Adrenal gland (tissue), 9 donors: ENCODE measurements at regions not wholly inside any gene's neighbourhood (a gene's known extent, or its start where the extent isn't known, plus 50 kb on each side); places are given as distances from the start of the nearest gene placed in this dataset.
A peak's percentile ranks its signal among the peaks of the same experiment; 100 is the strongest.

ENCODE experiments used
- DNase-seq, 7 donors: peaks; one replicate each; pipeline ENCODE4 v3.0.0-alpha.2; 2019 to 2020
- H3K27ac ChIP-seq, 5 donors: fragments of 200-600 bp; sonication (generic) in 4 of 5; 1 replicate in 3 of 5; 2 replicates in 2 of 5; pipeline versions ENCODE4 v1.5.1 to v1.8.0; 2016 to 2020; ENCODE audit warnings: mild to moderate bottlenecking in 1 of 5
- H3K27me3 ChIP-seq: fragments of 200-600 bp; 2 replicates; pipeline ENCODE4 v1.8.0; 2021
- H3K36me3 ChIP-seq, 2 donors: fragments of 200-600 bp; replicated peaks in 1 of 2; 1 replicate in 1 of 2; 2 replicates in 1 of 2; pipeline versions ENCODE4 v1.5.1 to v1.8.0; 2018 to 2022
- H3K4me1 ChIP-seq, 2 donors: fragments of 200-600 bp; replicated peaks in 1 of 2; 1 replicate in 1 of 2; 2 replicates in 1 of 2; pipeline versions ENCODE4 v1.5.1 to v1.8.0; 2018 to 2021
- H3K4me3 ChIP-seq, 4 donors: fragments of 200-600 bp; sonication (generic) in 3 of 4; one replicate each; pipeline ENCODE4 v1.5.1; 2016 to 2018
- H3K9me3 ChIP-seq, 3 donors: fragments of 200-600 bp; sonication (generic) in 1 of 3; replicated peaks in 1 of 3; 1 replicate in 2 of 3; 2 replicates in 1 of 3; pipeline versions ENCODE4 v1.5.1 to v1.8.0; 2016 to 2021
- POLR2A ChIP-seq, 2 donors: fragments of 450-650 bp; IDR thresholded peaks; one replicate each; pipeline ENCODE4 v1.6.1; 2017; ENCODE audit warnings: antibody characterized with exemption in 2 of 2, mild to moderate bottlenecking in 2 of 2, moderate library complexity in 1 of 2
- WGBS, 4 donors: extraction: QIAGEN DNeasy Blood & Tissue Kit in 2 of 4; methylation state at CpG; one replicate each; pipeline versions ENCODE4 v1.1.5 to v1.1.7; 2013 to 2017; 5-methylcytosine and 5-hydroxymethylcytosine counted together
- intact Hi-C, 2 donors: fragments of 100-400 bp; cut with DNase I; formaldehyde crosslinking; loops; one replicate each; pipeline versions ENCODE4 v1.14.1 to v1.15.0; 2022 to 2023
- TF ChIP-seq, protein P1 (sequence below), 6 experiments: fragments of 450-650 bp in 4 of 6; fragments of 200-600 bp in 2 of 6; sonication (generic) in 1 of 6; IDR thresholded peaks; 1 replicate in 5 of 6; 2 replicates in 1 of 6; pipeline versions ENCODE4 v1.5.1 to v1.8.0; 2016 to 2021; ENCODE audit warnings: antibody characterized with exemption in 6 of 6, mild to moderate bottlenecking in 2 of 6, moderate library complexity in 1 of 6
- donor health status: healthy with polysubstance abuse.
- donor health status: Bipolar disorder and iron deficiency.
- donor health status: DM: yes; HTN: yes; CAD: no.
- donor health status: DM: no; HTN: no; CAD: no.
- donor health status: DM: no; HTN: no; CAD: no.

DNA sequence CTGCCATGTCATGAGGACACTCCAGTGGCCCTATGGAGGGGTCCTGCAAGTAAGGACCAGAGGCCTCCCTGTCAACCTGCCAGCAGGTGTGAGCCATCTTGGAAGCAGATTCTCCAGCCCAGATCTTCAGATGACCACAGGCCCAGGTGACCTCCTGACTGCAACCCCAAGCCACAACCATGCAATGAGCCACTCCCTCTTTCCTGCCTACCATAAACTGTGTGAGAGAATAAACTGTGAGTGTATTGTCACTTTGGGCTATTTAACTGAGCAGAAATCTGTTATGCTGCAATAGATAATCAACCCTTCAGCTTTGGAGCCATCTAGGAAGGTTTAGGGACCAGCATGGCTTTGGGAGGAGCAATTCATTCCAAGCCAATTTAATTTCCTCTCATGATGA, 367.9 kb downstream of the SHQ1 start:
- no peak for DNase-seq
- Histone ChIP-seq H3K27ac (no peak overlapping the region), H3K27me3 (no peaks in the 10 kb centered on the region), H3K4me1 (peaks cover 4 to 15% of the 10 kb centered on the region in 2 donors), H3K9me3 (no peaks in the 10 kb centered on the region), H3K36me3 (no peaks in the 10 kb centered on the region), H3K4me3 (no peak overlapping the region)
- intact Hi-C loops = no loop called here
- TF ChIP-seq, protein P1, sequence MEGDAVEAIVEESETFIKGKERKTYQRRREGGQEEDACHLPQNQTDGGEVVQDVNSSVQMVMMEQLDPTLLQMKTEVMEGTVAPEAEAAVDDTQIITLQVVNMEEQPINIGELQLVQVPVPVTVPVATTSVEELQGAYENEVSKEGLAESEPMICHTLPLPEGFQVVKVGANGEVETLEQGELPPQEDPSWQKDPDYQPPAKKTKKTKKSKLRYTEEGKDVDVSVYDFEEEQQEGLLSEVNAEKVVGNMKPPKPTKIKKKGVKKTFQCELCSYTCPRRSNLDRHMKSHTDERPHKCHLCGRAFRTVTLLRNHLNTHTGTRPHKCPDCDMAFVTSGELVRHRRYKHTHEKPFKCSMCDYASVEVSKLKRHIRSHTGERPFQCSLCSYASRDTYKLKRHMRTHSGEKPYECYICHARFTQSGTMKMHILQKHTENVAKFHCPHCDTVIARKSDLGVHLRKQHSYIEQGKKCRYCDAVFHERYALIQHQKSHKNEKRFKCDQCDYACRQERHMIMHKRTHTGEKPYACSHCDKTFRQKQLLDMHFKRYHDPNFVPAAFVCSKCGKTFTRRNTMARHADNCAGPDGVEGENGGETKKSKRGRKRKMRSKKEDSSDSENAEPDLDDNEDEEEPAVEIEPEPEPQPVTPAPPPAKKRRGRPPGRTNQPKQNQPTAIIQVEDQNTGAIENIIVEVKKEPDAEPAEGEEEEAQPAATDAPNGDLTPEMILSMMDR (IDR thresholded peaks at IDR 0.05) = no peak
- no peak for TF ChIP-seq POLR2A (IDR thresholded peaks at IDR 0.05)

DNA sequence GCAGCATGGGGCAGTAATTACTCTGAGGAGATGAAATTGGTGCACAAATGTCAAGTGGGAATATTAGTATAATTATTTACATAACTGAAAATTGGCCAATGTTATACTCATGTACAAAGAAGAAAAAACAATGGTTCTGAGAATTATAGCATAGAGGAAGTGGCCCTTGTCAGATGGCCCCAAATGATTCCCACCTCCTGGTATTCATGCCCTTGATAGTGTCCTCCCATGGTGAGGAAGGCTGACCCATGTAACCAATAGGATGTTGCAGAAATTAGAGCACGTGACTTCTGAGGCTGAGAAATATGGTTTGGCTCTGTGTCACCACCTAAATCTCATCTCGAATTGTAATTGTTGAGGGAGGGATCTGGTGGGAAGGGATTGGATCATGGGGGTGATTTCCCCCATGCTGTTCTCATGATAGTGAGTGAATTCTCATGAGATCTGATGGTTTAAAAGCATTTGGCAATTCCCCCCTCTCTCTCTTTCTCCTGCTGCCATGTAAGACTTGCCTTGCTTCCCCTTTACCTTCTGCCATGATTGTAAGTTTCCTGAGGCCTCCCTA, 368.5 kb downstream of the SHQ1 start:
- TF ChIP-seq, protein P1 (IDR thresholded peaks at IDR 0.05) = no peak
- TF ChIP-seq POLR2A (IDR thresholded peaks at IDR 0.05) = no peak
- no peaks in the 10 kb centered on the region for H3K27me3 ChIP-seq
- H3K4me1 ChIP-seq = peaks cover 4 to 15% of the 10 kb centered on the region in 2 donors
- intact Hi-C loops = no loop called here
- DNase-seq = no peak
- no peaks in the 10 kb centered on the region for H3K9me3 ChIP-seq
- no peak overlapping the region for H3K4me3 ChIP-seq
- H3K27ac ChIP-seq = no peak overlapping the region
- WGBS, 4 donors = 88 to 100% (median 96%) methylated on average over 1 to 2 of the region's 2 CpGs
- no peaks in the 10 kb centered on the region for H3K36me3 ChIP-seq

DNA sequence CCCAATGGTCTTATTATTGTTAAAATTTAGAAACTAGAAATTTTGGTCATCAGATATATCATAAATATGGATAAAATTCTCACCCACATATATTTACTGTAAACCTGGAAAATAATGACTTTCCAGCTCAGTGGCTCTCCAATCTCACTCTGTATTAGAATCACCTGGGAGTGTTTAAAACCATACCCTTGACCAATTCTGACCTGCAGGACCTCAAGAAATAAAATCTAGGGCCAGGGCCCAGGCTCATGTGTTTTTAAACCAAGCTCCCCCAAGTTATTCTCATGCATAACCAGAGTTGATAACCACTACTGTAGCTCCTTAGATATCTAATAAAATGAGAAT, 372.1 kb downstream of the SHQ1 start:
- Histone ChIP-seq H3K36me3 (no peaks in the 10 kb centered on the region), H3K4me3 (no peak overlapping the region), H3K27ac (no peak overlapping the region), H3K4me1 (no peaks in the 10 kb centered on the region), H3K9me3 (no peaks in the 10 kb centered on the region), H3K27me3 (no peaks in the 10 kb centered on the region)
- intact Hi-C loops = no loop called here
- DNase-seq = no peak
- TF ChIP-seq, protein P1 (IDR thresholded peaks at IDR 0.05) = no peak
- TF ChIP-seq POLR2A (IDR thresholded peaks at IDR 0.05) = no peak

DNA sequence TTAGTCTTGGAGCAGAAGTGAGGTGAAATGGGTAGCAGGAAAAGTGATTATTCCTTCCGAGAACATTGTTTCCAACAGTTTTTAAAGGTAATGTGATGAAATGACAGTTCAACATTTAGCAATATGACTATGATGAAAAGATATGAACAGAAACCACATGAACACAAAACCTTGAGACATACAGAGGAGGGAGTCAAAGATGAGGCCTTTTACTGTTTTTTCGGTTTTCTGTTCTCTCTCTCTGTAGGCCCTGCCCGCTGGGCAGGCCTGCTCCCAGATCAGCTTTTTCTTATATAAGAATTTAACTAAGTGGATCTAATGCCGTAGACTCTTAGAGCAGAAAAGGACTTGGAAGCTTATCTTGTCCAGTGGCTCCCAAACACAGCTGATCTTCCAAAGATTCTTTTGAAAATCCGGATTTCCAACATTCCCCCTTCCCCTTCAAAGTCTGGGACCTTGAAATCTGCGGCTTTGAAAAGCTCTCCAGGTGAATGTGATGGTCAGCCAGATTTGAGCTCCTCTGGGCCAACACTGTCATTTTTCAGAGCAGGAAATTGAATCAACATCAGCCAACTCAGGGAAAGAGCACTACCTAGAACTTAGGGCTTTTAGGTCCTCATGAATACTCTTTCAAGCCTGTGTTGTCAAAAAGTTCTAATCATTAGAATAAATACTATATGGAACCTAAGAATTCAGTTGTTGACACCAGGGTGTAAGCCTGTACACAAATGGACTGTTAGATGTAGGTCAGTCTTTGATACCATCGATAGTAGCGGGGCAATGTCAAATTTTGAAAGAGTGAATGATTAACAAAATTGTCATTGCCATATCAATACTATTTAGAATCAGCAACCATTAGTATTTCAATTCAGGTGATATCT, 372.7 kb downstream of the SHQ1 start:
- TF ChIP-seq, protein P1 (IDR thresholded peaks at IDR 0.05) = no peak
- no peak for TF ChIP-seq POLR2A (IDR thresholded peaks at IDR 0.05)
- Histone ChIP-seq H3K4me3 (peak overlapping the region in 1 of 4 donors; percentile 2), H3K27ac (no peak overlapping the region), H3K4me1 (no peaks in the 10 kb centered on the region), H3K27me3 (no peaks in the 10 kb centered on the region), H3K9me3 (no peaks in the 10 kb centered on the region), H3K36me3 (no peaks in the 10 kb centered on the region)
- 82 to 93% (median 91%) methylated on average over 8 of the region's 8 CpGs for WGBS, 4 donors
- intact Hi-C loops = no loop called here
- no peak for DNase-seq
